Ovary (tissue), 3 donors: ENCODE measurements at regions not wholly inside any gene's neighbourhood (a gene's known extent, or its start where the extent isn't known, plus 50 kb on each side); places are given as distances from the start of the nearest gene placed in this dataset.

ENCODE experiments used
- POLR2A ChIP-seq: fragments of 450-650 bp; IDR thresholded peaks from one replicate; pipeline ENCODE4 v1.6.1; 2017; ENCODE audit warnings: antibody characterized with exemption, mild to moderate bottlenecking, moderate library complexity
- TF ChIP-seq, protein P1 (sequence below), 3 donors: fragments of 450-650 bp in 2 of 3; fragments of 200-600 bp in 1 of 3; IDR thresholded peaks; one replicate each; pipeline versions ENCODE4 v1.5.1 to v1.8.0; 2016 to 2022; ENCODE audit warnings: antibody characterized with exemption in 3 of 3, mild to moderate bottlenecking in 1 of 3
- donor health status: DM: no; HTN: no; CAD: no.

DNA sequence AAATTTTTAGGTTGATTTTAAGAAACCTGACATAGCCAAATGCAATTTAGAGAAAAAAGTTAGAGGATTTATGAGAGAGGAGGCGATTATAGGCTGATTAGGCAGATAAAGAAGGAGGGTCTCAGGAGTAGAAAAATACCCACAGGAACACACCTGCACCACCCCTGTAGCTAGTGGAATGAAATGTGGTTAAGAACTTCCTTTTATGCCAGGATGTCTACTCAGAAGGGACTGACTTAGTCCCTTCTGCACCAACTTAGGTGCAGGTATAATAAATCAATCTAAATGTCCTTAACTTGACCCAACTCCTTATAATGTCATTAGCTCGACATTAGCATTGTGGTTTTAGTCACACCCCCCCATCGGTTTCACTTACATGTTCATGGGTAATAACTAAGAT, 1274.5 kb upstream of the TMEFF2 start:
- TF ChIP-seq, protein P1, sequence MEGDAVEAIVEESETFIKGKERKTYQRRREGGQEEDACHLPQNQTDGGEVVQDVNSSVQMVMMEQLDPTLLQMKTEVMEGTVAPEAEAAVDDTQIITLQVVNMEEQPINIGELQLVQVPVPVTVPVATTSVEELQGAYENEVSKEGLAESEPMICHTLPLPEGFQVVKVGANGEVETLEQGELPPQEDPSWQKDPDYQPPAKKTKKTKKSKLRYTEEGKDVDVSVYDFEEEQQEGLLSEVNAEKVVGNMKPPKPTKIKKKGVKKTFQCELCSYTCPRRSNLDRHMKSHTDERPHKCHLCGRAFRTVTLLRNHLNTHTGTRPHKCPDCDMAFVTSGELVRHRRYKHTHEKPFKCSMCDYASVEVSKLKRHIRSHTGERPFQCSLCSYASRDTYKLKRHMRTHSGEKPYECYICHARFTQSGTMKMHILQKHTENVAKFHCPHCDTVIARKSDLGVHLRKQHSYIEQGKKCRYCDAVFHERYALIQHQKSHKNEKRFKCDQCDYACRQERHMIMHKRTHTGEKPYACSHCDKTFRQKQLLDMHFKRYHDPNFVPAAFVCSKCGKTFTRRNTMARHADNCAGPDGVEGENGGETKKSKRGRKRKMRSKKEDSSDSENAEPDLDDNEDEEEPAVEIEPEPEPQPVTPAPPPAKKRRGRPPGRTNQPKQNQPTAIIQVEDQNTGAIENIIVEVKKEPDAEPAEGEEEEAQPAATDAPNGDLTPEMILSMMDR (IDR thresholded peaks at IDR 0.05) = no peak
- TF ChIP-seq POLR2A = no peak
